Panc1 (cell line): ENCODE measurements at regions not wholly inside any gene's neighbourhood (a gene's known extent, or its start where the extent isn't known, plus 50 kb on each side); places are given as distances from the start of the nearest gene placed in this dataset.

Source experiments
- ATAC-seq: fragments of 200-7000 bp; cut with Tn5 transposase; 2 replicates; pipeline ENCODE4 v1.9.1; 2020; ENCODE audit warnings: mild to moderate bottlenecking, moderate library complexity
- BruUV-seq: library from RNA; stranded (reverse); fragments of 400-500 nt; replicated peaks from 2 replicates; lab custom pipeline; 2021; lab: Mats Ljungman, UMichigan
- CTCF ChIA-PET: fragments of 300-600 bp; sonication (Branson Sonifier 250); formaldehyde crosslinking; loops from one replicate; lab custom pipeline; 2022; ENCODE audit warnings: antibody characterized with exemption; lab: Charles Lee
- POLR2A ChIA-PET: fragments of 300-600 bp; sonication (Branson Sonifier 250); formaldehyde crosslinking; loops from one replicate; lab custom pipeline; 2022; ENCODE audit warnings: antibody characterized with exemption; lab: Charles Lee
- DNase-seq: peaks from one replicate; pipeline ENCODE4 v3.0.0-alpha.2; 2010; ENCODE audit warnings: low read depth, low spot score
- H3K27ac ChIP-seq: 2 replicates; pipeline ENCODE4 v1.5.1; 2011; ENCODE audit warnings: mild to moderate bottlenecking, low read length, inconsistent platforms
- H3K27me3 ChIP-seq: fragments of 200-500 bp; sonication (Bioruptor generic); 2 replicates; pipeline ENCODE4 v1.6.0; 2014; ENCODE audit warnings: low read length, inconsistent platforms; ENCODE audit not compliant: control insufficient read depth, insufficient read depth
- H3K36me3 ChIP-seq: fragments of 200-500 bp; sonication (Bioruptor generic); 2 replicates; pipeline ENCODE4 v1.5.1; 2014; ENCODE audit warnings: inconsistent platforms, mild to moderate bottlenecking, low read length, moderate library complexity; ENCODE audit not compliant: control insufficient read depth, insufficient read depth
- H3K4me1 ChIP-seq: 2 replicates; pipeline ENCODE4 v1.5.1; 2011; ENCODE audit warnings: inconsistent platforms, mild to moderate bottlenecking, low read length, moderate library complexity; ENCODE audit not compliant: control insufficient read depth, insufficient read depth
- H3K4me3 ChIP-seq, 2 experiments: 2 replicates each; pipeline ENCODE4 v1.5.1; 2011 to 2012; ENCODE audit warnings: low read depth in 2 of 2, low read length in 2 of 2, mild to moderate bottlenecking in 2 of 2, inconsistent platforms in 1 of 2, moderate library complexity in 1 of 2
- H3K9me3 ChIP-seq: fragments of 200-500 bp; sonication (Bioruptor generic); 2 replicates; pipeline ENCODE4 v1.5.1; 2014; ENCODE audit warnings: low read depth, mild to moderate bottlenecking, inconsistent platforms, low read length, moderate library complexity; ENCODE audit not compliant: control insufficient read depth, insufficient read depth
- POLR2AphosphoS5 ChIP-seq: IDR thresholded peaks from 2 replicates; pipeline ENCODE4 v1.6.1; 2012; ENCODE audit warnings: mild to moderate bottlenecking, low read depth, low read length, moderate library complexity
- SIN3A ChIP-seq: IDR thresholded peaks from 2 replicates; pipeline ENCODE4 v1.6.1; 2012; ENCODE audit warnings: low read depth, mild to moderate bottlenecking, low read length, moderate library complexity, borderline replicate concordance; ENCODE audit not compliant: insufficient read depth
- TCF7L2 ChIP-seq: IDR thresholded peaks from 2 replicates; pipeline ENCODE4 v1.6.1; 2011; ENCODE audit warnings: mild to moderate bottlenecking, low read depth, low read length, inconsistent platforms
- in situ Hi-C: cut with HindIII; loops from 2 replicates; pipeline ENCODE4 v1.10.0; 2016; ENCODE audit warnings: low sequenced_read_pairs, low pct_unique_long_range_greater_than_20kb
- intact Hi-C: fragments of 100-400 bp; cut with micrococcal nuclease; formaldehyde crosslinking; loops from one replicate; pipeline ENCODE4 v1.10.0; 2022; ENCODE audit not compliant: unreplicated experiment
- TF ChIP-seq, protein P1 (sequence below), 2 experiments: IDR thresholded peaks; 2 replicates each; pipeline ENCODE4 v1.6.1; 2011 to 2012; ENCODE audit warnings: low read depth in 2 of 2, control low read depth in 1 of 2, low read length in 1 of 2, mild to moderate bottlenecking in 1 of 2, moderate library complexity in 1 of 2; ENCODE audit not compliant: insufficient read depth in 1 of 2
- TF ChIP-seq, protein P2 (sequence below): fragments of 450-650 bp; IDR thresholded peaks from 2 replicates; pipeline ENCODE4 v1.5.1; 2017; ENCODE audit warnings: mild to moderate bottlenecking

DNA sequence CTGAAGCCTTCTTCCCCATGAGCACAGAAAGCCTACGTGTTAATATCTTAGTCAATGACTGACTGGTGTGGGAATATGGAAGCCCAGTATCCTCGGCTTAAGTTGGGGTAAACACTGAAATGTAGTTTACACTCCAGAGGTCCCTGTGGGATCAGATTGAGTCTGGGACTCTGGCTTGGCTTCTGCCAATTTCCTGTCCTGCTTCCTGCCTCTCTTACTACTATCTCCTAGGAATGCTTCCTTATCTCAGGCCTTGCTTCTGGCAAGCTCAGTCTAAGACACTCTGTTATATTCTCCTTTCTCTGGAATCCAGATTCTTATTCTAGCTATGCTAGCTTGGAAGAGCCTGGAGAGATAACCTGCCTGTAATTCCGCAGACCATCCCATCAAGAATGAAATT is 174.0 kb upstream of the LDB2 start:
- ChIA-PET POLR2A (no interaction called here), CTCF (no interaction called here)
- H3K4me1 ChIP-seq = no peaks in the 10 kb centered on the region
- BruUV-seq = no TSS peak
- TF ChIP-seq, protein P1, sequence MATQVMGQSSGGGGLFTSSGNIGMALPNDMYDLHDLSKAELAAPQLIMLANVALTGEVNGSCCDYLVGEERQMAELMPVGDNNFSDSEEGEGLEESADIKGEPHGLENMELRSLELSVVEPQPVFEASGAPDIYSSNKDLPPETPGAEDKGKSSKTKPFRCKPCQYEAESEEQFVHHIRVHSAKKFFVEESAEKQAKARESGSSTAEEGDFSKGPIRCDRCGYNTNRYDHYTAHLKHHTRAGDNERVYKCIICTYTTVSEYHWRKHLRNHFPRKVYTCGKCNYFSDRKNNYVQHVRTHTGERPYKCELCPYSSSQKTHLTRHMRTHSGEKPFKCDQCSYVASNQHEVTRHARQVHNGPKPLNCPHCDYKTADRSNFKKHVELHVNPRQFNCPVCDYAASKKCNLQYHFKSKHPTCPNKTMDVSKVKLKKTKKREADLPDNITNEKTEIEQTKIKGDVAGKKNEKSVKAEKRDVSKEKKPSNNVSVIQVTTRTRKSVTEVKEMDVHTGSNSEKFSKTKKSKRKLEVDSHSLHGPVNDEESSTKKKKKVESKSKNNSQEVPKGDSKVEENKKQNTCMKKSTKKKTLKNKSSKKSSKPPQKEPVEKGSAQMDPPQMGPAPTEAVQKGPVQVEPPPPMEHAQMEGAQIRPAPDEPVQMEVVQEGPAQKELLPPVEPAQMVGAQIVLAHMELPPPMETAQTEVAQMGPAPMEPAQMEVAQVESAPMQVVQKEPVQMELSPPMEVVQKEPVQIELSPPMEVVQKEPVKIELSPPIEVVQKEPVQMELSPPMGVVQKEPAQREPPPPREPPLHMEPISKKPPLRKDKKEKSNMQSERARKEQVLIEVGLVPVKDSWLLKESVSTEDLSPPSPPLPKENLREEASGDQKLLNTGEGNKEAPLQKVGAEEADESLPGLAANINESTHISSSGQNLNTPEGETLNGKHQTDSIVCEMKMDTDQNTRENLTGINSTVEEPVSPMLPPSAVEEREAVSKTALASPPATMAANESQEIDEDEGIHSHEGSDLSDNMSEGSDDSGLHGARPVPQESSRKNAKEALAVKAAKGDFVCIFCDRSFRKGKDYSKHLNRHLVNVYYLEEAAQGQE (IDR thresholded peaks at IDR 0.05; ENCODE audit: insufficient read depth in 1 of 2, low read depth in 2 of 2, low read length in 1 of 2) = no peak
- TF ChIP-seq SIN3A = no peak
- TF ChIP-seq TCF7L2 = no peak
- no peak for TF ChIP-seq POLR2AphosphoS5
- TF ChIP-seq, protein P2, sequence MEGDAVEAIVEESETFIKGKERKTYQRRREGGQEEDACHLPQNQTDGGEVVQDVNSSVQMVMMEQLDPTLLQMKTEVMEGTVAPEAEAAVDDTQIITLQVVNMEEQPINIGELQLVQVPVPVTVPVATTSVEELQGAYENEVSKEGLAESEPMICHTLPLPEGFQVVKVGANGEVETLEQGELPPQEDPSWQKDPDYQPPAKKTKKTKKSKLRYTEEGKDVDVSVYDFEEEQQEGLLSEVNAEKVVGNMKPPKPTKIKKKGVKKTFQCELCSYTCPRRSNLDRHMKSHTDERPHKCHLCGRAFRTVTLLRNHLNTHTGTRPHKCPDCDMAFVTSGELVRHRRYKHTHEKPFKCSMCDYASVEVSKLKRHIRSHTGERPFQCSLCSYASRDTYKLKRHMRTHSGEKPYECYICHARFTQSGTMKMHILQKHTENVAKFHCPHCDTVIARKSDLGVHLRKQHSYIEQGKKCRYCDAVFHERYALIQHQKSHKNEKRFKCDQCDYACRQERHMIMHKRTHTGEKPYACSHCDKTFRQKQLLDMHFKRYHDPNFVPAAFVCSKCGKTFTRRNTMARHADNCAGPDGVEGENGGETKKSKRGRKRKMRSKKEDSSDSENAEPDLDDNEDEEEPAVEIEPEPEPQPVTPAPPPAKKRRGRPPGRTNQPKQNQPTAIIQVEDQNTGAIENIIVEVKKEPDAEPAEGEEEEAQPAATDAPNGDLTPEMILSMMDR = no peak
- no peaks in the 10 kb centered on the region for H3K27me3 ChIP-seq
- intact Hi-C loops (no loop called here), in situ Hi-C loops (no loop called here)
- ATAC-seq = no peak
- DNase-seq = no peak
- no peaks in the 10 kb centered on the region for H3K36me3 ChIP-seq
- H3K4me3 ChIP-seq = no peak overlapping the region
- H3K27ac ChIP-seq = no peak overlapping the region
- no peaks in the 10 kb centered on the region for H3K9me3 ChIP-seq

DNA sequence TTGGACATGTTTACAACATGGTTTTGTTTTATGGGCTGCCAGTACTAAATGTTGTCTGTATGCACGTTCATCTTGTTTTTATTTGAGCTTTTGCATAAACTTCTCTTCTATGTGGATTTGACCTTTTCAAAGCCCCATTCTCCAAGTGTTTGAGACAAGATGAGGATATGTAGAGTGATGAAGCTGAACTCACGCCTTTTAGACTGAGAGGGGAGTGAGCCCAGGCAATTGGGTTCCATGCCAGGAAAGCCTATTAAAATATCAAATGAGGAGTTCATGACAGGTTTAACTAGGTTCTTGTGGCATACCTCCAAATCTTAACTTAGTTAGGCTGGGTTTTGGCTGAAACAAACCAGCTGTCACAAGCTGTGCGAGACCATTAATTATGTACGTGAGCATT is 170.4 kb upstream of the LDB2 start:
- TF ChIP-seq, protein P2 = no peak
- TF ChIP-seq TCF7L2 = no peak
- TF ChIP-seq POLR2AphosphoS5 = no peak
- no peak for TF ChIP-seq SIN3A
- TF ChIP-seq, protein P1 (IDR thresholded peaks at IDR 0.05; ENCODE audit: insufficient read depth in 1 of 2, low read depth in 2 of 2, low read length in 1 of 2) = no peak
- Histone ChIP-seq H3K27ac (no peak overlapping the region), H3K4me1 (no peaks in the 10 kb centered on the region), H3K27me3 (no peaks in the 10 kb centered on the region), H3K4me3 (no peak overlapping the region), H3K36me3 (no peaks in the 10 kb centered on the region), H3K9me3 (no peaks in the 10 kb centered on the region)
- in situ Hi-C loops (no loop called here), intact Hi-C loops (no loop called here)
- POLR2A ChIA-PET = no interaction called here
- DNase-seq = no peak
- CTCF ChIA-PET = no interaction called here
- no TSS peak for BruUV-seq
- no peak for ATAC-seq
